Hematopoietic multipotent progenitor cell treated with erythropoietin and hydrocortisone succinate and interleukin-3 and kit ligand, for 17 days (in vitro differentiated cells): ENCODE measurements at regions not wholly inside any gene's neighbourhood (a gene's known extent, or its start where the extent isn't known, plus 50 kb on each side); places are given as distances from the start of the nearest gene placed in this dataset.

Experiments used
- DNase-seq: peaks from one replicate; pipeline ENCODE4 v3.0.0-alpha.2; 2015; ENCODE audit warnings: low spot score

- DNase-seq = no peak
These were observed 1073.0 kb downstream of the XPNPEP1 start for GRCh38 chr10:108850138-108850854.

- no peak for DNase-seq
These were observed 1073.6 kb downstream of the XPNPEP1 start for GRCh38 chr10:108849688-108850087.

GRCh38 chr10:108849186-108849585 is 1074.1 kb downstream of the XPNPEP1 start:
- no peak for DNase-seq

- no peak for DNase-seq
These were observed 1075.3 kb downstream of the XPNPEP1 start for GRCh38 chr10:108848046-108848445.

- DNase-seq = no peak
These were observed 1082.4 kb downstream of the XPNPEP1 start for GRCh38 chr10:108840944-108841343.

GRCh38 chr10:108836362-108836761 is 1086.9 kb downstream of the XPNPEP1 start:
- DNase-seq = no peak

- DNase-seq = no peak
These were observed 1101.3 kb downstream of the XPNPEP1 start for GRCh38 chr10:108822026-108822425.

GRCh38 chr10:108819302-108819701 is 1104.0 kb downstream of the XPNPEP1 start:
- no peak for DNase-seq

- no peak for DNase-seq
These were observed 1105.7 kb downstream of the XPNPEP1 start for GRCh38 chr10:108817584-108817983.

GRCh38 chr10:108817135-108817534 is 1106.2 kb downstream of the XPNPEP1 start:
- no peak for DNase-seq

GRCh38 chr10:108812906-108813305 is 1110.4 kb downstream of the XPNPEP1 start:
- no peak for DNase-seq

- no peak for DNase-seq
These were observed 1111.0 kb downstream of the XPNPEP1 start for GRCh38 chr10:108812296-108812695.

- no peak for DNase-seq
These were observed 1115.1 kb downstream of the XPNPEP1 start for GRCh38 chr10:108808228-108808627.

- DNase-seq = no peak
These were observed 1121.4 kb downstream of the XPNPEP1 start for GRCh38 chr10:108801775-108802517.

GRCh38 chr10:108801220-108801619 is 1122.1 kb downstream of the XPNPEP1 start:
- no peak for DNase-seq

GRCh38 chr10:108797573-108797972 is 1125.7 kb downstream of the XPNPEP1 start:
- no peak for DNase-seq

GRCh38 chr10:108791794-108792474 is 1131.4 kb downstream of the XPNPEP1 start:
- DNase-seq = no peak

- no peak for DNase-seq
These were observed 1132.3 kb downstream of the XPNPEP1 start for GRCh38 chr10:108791030-108791429.

- DNase-seq = no peak
These were observed 1133.4 kb downstream of the XPNPEP1 start for GRCh38 chr10:108789919-108790318.

- no peak for DNase-seq
These were observed 1134.0 kb downstream of the XPNPEP1 start for GRCh38 chr10:108789336-108789735.

GRCh38 chr10:108788891-108789290 is 1134.4 kb downstream of the XPNPEP1 start:
- DNase-seq = no peak

- no peak for DNase-seq
These were observed 1135.4 kb downstream of the XPNPEP1 start for GRCh38 chr10:108787932-108788331.

GRCh38 chr10:108785011-108785410 is 1138.3 kb downstream of the XPNPEP1 start:
- no peak for DNase-seq
